Transverse colon (tissue), 4 donors: ENCODE measurements at regions not wholly inside any gene's neighbourhood (a gene's known extent, or its start where the extent isn't known, plus 50 kb on each side); places are given as distances from the start of the nearest gene placed in this dataset.

Experiments
- DNase-seq: peaks from one replicate; pipeline ENCODE4 v3.0.0-alpha.2; 2019
- H3K27ac ChIP-seq, 4 donors: fragments of 200-600 bp; sonication (generic); 2 replicates each; pipeline ENCODE4 v1.5.1; 2016 to 2018; ENCODE audit warnings: inconsistent platforms in 4 of 4
- H3K27me3 ChIP-seq: fragments of 200-600 bp; sonication (generic); 2 replicates; pipeline ENCODE4 v1.5.1; 2017; ENCODE audit warnings: inconsistent platforms
- H3K36me3 ChIP-seq, 4 donors: fragments of 200-600 bp; sonication (generic); 2 replicates each; pipeline ENCODE4 v1.5.1; 2017 to 2019; ENCODE audit warnings: inconsistent platforms in 4 of 4
- H3K4me1 ChIP-seq, 4 donors: fragments of 200-600 bp; sonication (generic); 2 replicates each; pipeline ENCODE4 v1.5.1; 2017 to 2020; ENCODE audit warnings: inconsistent platforms in 4 of 4
- H3K4me3 ChIP-seq, 4 donors: fragments of 200-600 bp; sonication (generic); 1 replicate in 1 of 4; 2 replicates in 3 of 4; pipeline versions ENCODE4 v1.5.1 to v1.6.1; 2017 to 2019; ENCODE audit warnings: inconsistent platforms in 4 of 4
- H3K9me3 ChIP-seq, 2 donors: fragments of 200-600 bp; sonication (generic); 2 replicates each; pipeline ENCODE4 v1.5.1; 2017 to 2019; ENCODE audit warnings: inconsistent platforms in 2 of 2
- CTCF ChIP-seq, 5 experiments: fragments of 200-600 bp in 3 of 5; fragments of 450-650 bp in 2 of 5; sonication (generic) in 3 of 5; IDR thresholded peaks; 1 replicate in 2 of 5; 2 replicates in 3 of 5; pipeline ENCODE4 v1.5.1; 2016 to 2017; ENCODE audit warnings: antibody characterized with exemption in 5 of 5, inconsistent platforms in 3 of 5, mild to moderate bottlenecking in 2 of 5, moderate library complexity in 1 of 5
- EP300 ChIP-seq: sonication (generic); formaldehyde crosslinking; IDR thresholded peaks from one replicate; pipeline ENCODE4 v1.6.1; 2017; ENCODE audit warnings: antibody characterized with exemption, low read depth
- POLR2A ChIP-seq: fragments of 450-650 bp; IDR thresholded peaks from one replicate; pipeline ENCODE4 v1.6.1; 2016; ENCODE audit warnings: antibody characterized with exemption, mild to moderate bottlenecking, moderate library complexity
- POLR2AphosphoS5 ChIP-seq, 3 donors: sonication (generic); formaldehyde crosslinking; IDR thresholded peaks; one replicate each; pipeline ENCODE4 v1.6.1; 2016; ENCODE audit warnings: antibody characterized with exemption in 3 of 3
- WGBS, 2 donors: methylation state at CpG; one replicate each; pipeline ENCODE4 v1.1.5; 2018; ENCODE audit warnings: low coverage in 1 of 2; 5-methylcytosine and 5-hydroxymethylcytosine counted together
- in situ Hi-C, 4 donors: fragments of 200-750 bp; cut with MboI; loops; one replicate each; pipeline versions ENCODE4 v1.15.0 to v1.15.1; 2017; ENCODE audit warnings: low sequenced_read_pairs in 3 of 4, low pct_ligation_motif_present in 1 of 4, low pct_unique_long_range_greater_than_20kb in 1 of 4
- intact Hi-C: fragments of 100-400 bp; cut with DNase I; formaldehyde crosslinking; loops from one replicate; pipeline ENCODE4 v1.15.1; 2023; ENCODE audit warnings: low total_unique reads

- no peak overlapping the region for H3K27ac ChIP-seq
- H3K36me3 ChIP-seq = no peaks in the 10 kb centered on the region
- H3K9me3 ChIP-seq = no peaks in the 10 kb centered on the region
- no peak for TF ChIP-seq POLR2A
- no peak for TF ChIP-seq EP300
- TF ChIP-seq POLR2AphosphoS5 (IDR thresholded peaks at IDR 0.05) = no peak
- TF ChIP-seq CTCF (IDR thresholded peaks at IDR 0.05) = no peak
- 86 to 100% methylated on average over 2 to 5 of the region's 5 CpGs for WGBS, 2 donors
- H3K4me3 ChIP-seq = no peak overlapping the region
- no peaks in the 10 kb centered on the region for H3K27me3 ChIP-seq
- in situ Hi-C loops = no loop called here
- H3K4me1 ChIP-seq = no peaks in the 10 kb centered on the region
- no peak for DNase-seq
- intact Hi-C loops = no loop called here
Measured at GRCh38 chr2:35530615-35531135, 824.9 kb upstream of the CRIM1 start.

DNA sequence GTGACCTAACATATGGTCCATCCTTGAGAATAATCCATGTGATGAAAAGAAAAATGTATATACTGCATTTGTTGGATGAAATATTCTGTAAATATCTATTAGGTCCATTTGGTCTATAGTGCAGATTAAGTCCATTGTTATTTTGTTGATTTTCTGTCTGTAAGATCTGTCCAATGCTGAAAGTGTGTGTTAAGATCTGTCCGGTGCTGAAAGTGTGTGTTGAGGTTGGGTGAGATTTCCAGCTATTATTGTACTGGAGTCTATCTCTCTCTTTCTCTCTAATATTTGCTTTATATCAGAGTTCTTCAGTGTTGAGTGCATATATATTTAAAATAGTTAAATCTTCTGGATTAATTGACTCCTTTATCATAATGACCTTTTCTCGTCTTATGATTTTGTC lies 828.8 kb upstream of the CRIM1 start:
- Histone ChIP-seq H3K27ac (no peak overlapping the region), H3K36me3 (no peaks in the 10 kb centered on the region), H3K27me3 (no peaks in the 10 kb centered on the region), H3K9me3 (no peaks in the 10 kb centered on the region), H3K4me1 (no peaks in the 10 kb centered on the region), H3K4me3 (no peak overlapping the region)
- TF ChIP-seq EP300 (no peak), POLR2A (no peak), CTCF (IDR thresholded peaks at IDR 0.05) (no peak), POLR2AphosphoS5 (IDR thresholded peaks at IDR 0.05) (no peak)
- intact Hi-C loops = no loop called here
- in situ Hi-C loops = no loop called here
- no peak for DNase-seq
- WGBS, 2 donors = 82 to 95% methylated on average over 2 of the region's 2 CpGs

- in situ Hi-C loops = no loop called here
Measured at GRCh38 chr2:35522450-35522849, 833.1 kb upstream of the CRIM1 start.

DNA sequence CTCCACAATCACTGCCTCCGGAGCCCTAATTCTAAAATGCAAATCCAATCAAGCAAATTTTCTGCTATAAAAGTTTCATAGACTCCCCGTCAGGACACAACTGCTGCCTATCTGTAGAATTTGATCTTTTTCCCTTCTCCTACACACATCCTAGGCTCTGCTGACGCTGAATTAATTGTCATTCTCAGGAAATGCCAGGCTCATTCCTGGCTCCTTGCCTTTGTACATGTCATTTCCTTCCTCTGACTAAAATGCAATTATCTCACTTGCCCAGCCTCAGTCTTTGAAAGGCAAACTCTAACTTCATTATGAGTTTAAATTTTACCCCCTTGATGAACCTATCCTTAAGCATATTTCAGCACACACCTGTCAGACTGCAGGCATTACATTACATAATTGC lies 844.9 kb upstream of the CRIM1 start:
- Histone ChIP-seq H3K27ac (no peak overlapping the region), H3K9me3 (peaks cover 0 to 4% of the 10 kb centered on the region in 2 donors), H3K4me1 (no peaks in the 10 kb centered on the region), H3K27me3 (no peaks in the 10 kb centered on the region), H3K36me3 (no peaks in the 10 kb centered on the region), H3K4me3 (no peak overlapping the region)
- no peak for DNase-seq
- TF ChIP-seq POLR2AphosphoS5 (IDR thresholded peaks at IDR 0.05) (no peak), POLR2A (no peak), CTCF (IDR thresholded peaks at IDR 0.05) (no peak), EP300 (no peak)
- WGBS, 2 donors = 74 to 90% methylated on average over 2 to 3 of the region's 3 CpGs
- in situ Hi-C loops (no loop called here), intact Hi-C loops (no loop called here)

More at GRCh38 chr2:35522450-35522849, 833.1 kb upstream of the CRIM1 start:
- TF ChIP-seq CTCF (IDR thresholded peaks at IDR 0.05) = no peak
- TF ChIP-seq EP300 = no peak
- TF ChIP-seq POLR2A = no peak
- TF ChIP-seq POLR2AphosphoS5 (IDR thresholded peaks at IDR 0.05) = no peak
- no peak for DNase-seq
- no peak overlapping the region for H3K4me3 ChIP-seq
- H3K27me3 ChIP-seq = no peaks in the 10 kb centered on the region
- no peaks in the 10 kb centered on the region for H3K4me1 ChIP-seq
- no peaks in the 10 kb centered on the region for H3K36me3 ChIP-seq
- H3K27ac ChIP-seq = no peak overlapping the region
- WGBS, 2 donors = 84 to 93% methylated on average over 3 of the region's 3 CpGs
- intact Hi-C loops = no loop called here
- no peaks in the 10 kb centered on the region for H3K9me3 ChIP-seq
